Inferior parietal cortex (tissue), 1 donor: ENCODE measurements at regions not wholly inside any gene's neighbourhood (a gene's known extent, or its start where the extent isn't known, plus 50 kb on each side); places are given as distances from the start of the nearest gene placed in this dataset.
A peak's percentile ranks its signal among the peaks of the same experiment; 100 is the strongest.

Experiments used
- DNase-seq: peaks from one replicate; pipeline ENCODE4 v3.0.0-alpha.2; 2016; ENCODE audit errors: extremely low spot score

GRCh38 chr9:120136696-120137095 lies 443.3 kb downstream of the CDK5RAP2 start:
- DNase-seq, result no peak

- no peak for DNase-seq
Measured at GRCh38 chr9:120117081-120117480, 462.9 kb downstream of the CDK5RAP2 start.

GRCh38 chr9:120110520-120110919 lies 469.4 kb downstream of the CDK5RAP2 start:
- DNase-seq, result no peak

GRCh38 chr9:120109242-120109641 lies 470.7 kb downstream of the CDK5RAP2 start:
- DNase-seq, result no peak

- DNase-seq, result no peak
Measured at GRCh38 chr9:120107138-120107537, 472.8 kb downstream of the CDK5RAP2 start.

- DNase-seq, result no peak
Measured at GRCh38 chr9:120104771-120105170, 475.2 kb downstream of the CDK5RAP2 start.

GRCh38 chr9:120100595-120100994 lies 479.4 kb downstream of the CDK5RAP2 start:
- DNase-seq, result peak; percentile 15

GRCh38 chr9:120099065-120099464 lies 480.9 kb downstream of the CDK5RAP2 start:
- DNase-seq, result no peak

- no peak for DNase-seq
Measured at GRCh38 chr9:120098584-120098983, 481.4 kb downstream of the CDK5RAP2 start.

GRCh38 chr9:120091206-120091605 lies 488.8 kb downstream of the CDK5RAP2 start:
- peak; percentile 28 for DNase-seq

- DNase-seq, result no peak
Measured at GRCh38 chr9:120080849-120081248, 499.1 kb downstream of the CDK5RAP2 start.

- no peak for DNase-seq
Measured at GRCh38 chr9:120078112-120078511, 501.9 kb downstream of the CDK5RAP2 start.

GRCh38 chr9:120071760-120072159 lies 508.2 kb downstream of the CDK5RAP2 start:
- no peak for DNase-seq

GRCh38 chr9:120066315-120066714 lies 513.7 kb downstream of the CDK5RAP2 start:
- peak; percentile 16 for DNase-seq

GRCh38 chr9:120065151-120065550 lies 514.8 kb downstream of the CDK5RAP2 start:
- no peak for DNase-seq

- no peak for DNase-seq
Measured at GRCh38 chr9:120045011-120045410, 535.0 kb downstream of the CDK5RAP2 start.

GRCh38 chr9:120043448-120043847 lies 536.5 kb downstream of the CDK5RAP2 start:
- no peak for DNase-seq

- no peak for DNase-seq
Measured at GRCh38 chr9:120040896-120041295, 539.1 kb downstream of the CDK5RAP2 start.

GRCh38 chr9:120038342-120038741 lies 541.6 kb downstream of the CDK5RAP2 start:
- DNase-seq, result no peak

GRCh38 chr9:120032639-120033038 lies 547.3 kb downstream of the CDK5RAP2 start:
- DNase-seq, result no peak

- no peak for DNase-seq
Measured at GRCh38 chr9:120030847-120031246, 549.1 kb downstream of the CDK5RAP2 start.

- DNase-seq, result no peak
Measured at GRCh38 chr9:120018550-120018949, 561.4 kb downstream of the CDK5RAP2 start.

- no peak for DNase-seq
Measured at GRCh38 chr9:120018037-120018436, 561.9 kb downstream of the CDK5RAP2 start.

- no peak for DNase-seq
Measured at GRCh38 chr9:120016231-120016630, 563.7 kb downstream of the CDK5RAP2 start.

- DNase-seq, result no peak
Measured at GRCh38 chr9:120014796-120015195, 565.2 kb downstream of the CDK5RAP2 start.
